HEK293 (cell line): ENCODE measurements at regions not wholly inside any gene's neighbourhood (a gene's known extent, or its start where the extent isn't known, plus 50 kb on each side); places are given as distances from the start of the nearest gene placed in this dataset.

Experiments used
- CTCF ChIA-PET: fragments of 350-600 bp; formaldehyde crosslinking; extraction: SDS; loops from one replicate; lab custom pipeline; 2021; ENCODE audit warnings: antibody characterized with exemption; lab: Yijun Ruan, JAX
- POLR2A ChIA-PET: fragments of 300-600 bp; formaldehyde crosslinking; extraction: SDS; loops from one replicate; lab custom pipeline; 2020; ENCODE audit warnings: antibody characterized with exemption, inconsistent platforms; lab: Yijun Ruan, JAX
- H3K27ac ChIP-seq: fragments of 200-500 bp; sonication (Bioruptor generic); 2 replicates; pipeline ENCODE4 v1.5.1; 2014; ENCODE audit warnings: low read depth, low read length, control low read depth, inconsistent platforms; ENCODE audit errors: extremely low read depth
- H3K36me3 ChIP-seq, 2 experiments: fragments of 200-500 bp in 1 of 2; sonication (Bioruptor generic) in 1 of 2; 1 replicate in 1 of 2; 2 replicates in 1 of 2; pipeline ENCODE4 v1.5.1; 2014 to 2017; ENCODE audit warnings: inconsistent platforms in 2 of 2, low read length in 2 of 2; ENCODE audit not compliant: control insufficient read depth in 2 of 2, insufficient read depth in 1 of 2
- H3K4me1 ChIP-seq: fragments of 200-500 bp; sonication (Bioruptor generic); 2 replicates; pipeline ENCODE4 v1.5.1; 2014; ENCODE audit warnings: mild to moderate bottlenecking, low read length, inconsistent platforms; ENCODE audit not compliant: control insufficient read depth, insufficient read depth
- H3K4me3 ChIP-seq: 2 replicates; pipeline ENCODE4 v1.5.1; 2011; ENCODE audit warnings: low read depth, mild to moderate bottlenecking, control low read depth, low read length, moderate library complexity
- H3K9me3 ChIP-seq: fragments of 200-500 bp; sonication (Bioruptor generic); 2 replicates; pipeline ENCODE4 v1.5.1; 2014; ENCODE audit warnings: low read depth, low read length, inconsistent platforms; ENCODE audit not compliant: control insufficient read depth, insufficient read depth
- FEZF1 ChIP-seq: fragments of 450-650 bp; formaldehyde crosslinking; IDR thresholded peaks from 2 replicates; pipeline ENCODE4 v1.5.1; 2016; ENCODE audit warnings: missing biosample characterization, missing genetic modification characterization
- GLI2 ChIP-seq: fragments of 450-650 bp; formaldehyde crosslinking; IDR thresholded peaks from 2 replicates; pipeline ENCODE4; 2017; ENCODE audit warnings: missing biosample characterization, missing genetic modification characterization, low read depth, borderline replicate concordance
- HOXA7 ChIP-seq: sonication (generic); formaldehyde crosslinking; IDR thresholded peaks from 2 replicates; pipeline ENCODE4 v1.8.1; 2022; ENCODE audit warnings: missing genetic modification reagents, borderline replicate concordance
- IKZF3 ChIP-seq: fragments of 450-650 bp; IDR thresholded peaks from 2 replicates; pipeline ENCODE4 v1.5.0; 2018; ENCODE audit warnings: missing biosample characterization, mild to moderate bottlenecking, missing genetic modification characterization, moderate library complexity
- SP7 ChIP-seq: fragments of 450-650 bp; formaldehyde crosslinking; IDR thresholded peaks from 2 replicates; pipeline ENCODE4 v1.5.1; 2016; ENCODE audit warnings: missing biosample characterization, missing genetic modification characterization
- TCF7L2 ChIP-seq: IDR thresholded peaks from 2 replicates; pipeline ENCODE4 v1.6.1; 2011; ENCODE audit warnings: low read depth, mild to moderate bottlenecking, inconsistent platforms, low read length, moderate library complexity, borderline replicate concordance
- ZBTB20 ChIP-seq: fragments of 450-650 bp; formaldehyde crosslinking; IDR thresholded peaks from 2 replicates; pipeline ENCODE4 v1.5.1; 2016; ENCODE audit warnings: missing biosample characterization, missing genetic modification characterization
- ZBTB7A ChIP-seq: fragments of 450-650 bp; formaldehyde crosslinking; IDR thresholded peaks from 2 replicates; pipeline ENCODE4 v1.5.1; 2016; ENCODE audit warnings: low read depth, missing biosample characterization, missing genetic modification characterization
- ZFHX2 ChIP-seq: fragments of 450-650 bp; formaldehyde crosslinking; conservative IDR thresholded peaks from 2 replicates; pipeline ENCODE4 v1.5.1; 2016; ENCODE audit warnings: missing biosample characterization, missing genetic modification characterization
- ZNF114 ChIP-seq: fragments of 450-650 bp; formaldehyde crosslinking; IDR thresholded peaks from 2 replicates; pipeline ENCODE4 v1.5.0; 2017; ENCODE audit warnings: missing biosample characterization, missing genetic modification characterization
- ZNF311 ChIP-seq: fragments of 450-650 bp; formaldehyde crosslinking; IDR thresholded peaks from 2 replicates; pipeline ENCODE4 v1.5.1; 2017; ENCODE audit warnings: missing biosample characterization, missing genetic modification characterization, borderline replicate concordance
- ZNF324 ChIP-seq: fragments of 450-650 bp; formaldehyde crosslinking; IDR thresholded peaks from 2 replicates; pipeline ENCODE4 v1.5.1; 2016; ENCODE audit warnings: missing biosample characterization, missing genetic modification characterization
- ZNF398 ChIP-seq: fragments of 450-650 bp; formaldehyde crosslinking; IDR thresholded peaks from 2 replicates; pipeline ENCODE4 v1.5.1; 2017; ENCODE audit warnings: missing biosample characterization, missing genetic modification characterization
- ZNF48 ChIP-seq: fragments of 450-650 bp; formaldehyde crosslinking; IDR thresholded peaks from 2 replicates; pipeline ENCODE4 v1.5.1; 2016; ENCODE audit warnings: missing biosample characterization, missing genetic modification characterization
- ZNF530 ChIP-seq: fragments of 450-650 bp; formaldehyde crosslinking; IDR thresholded peaks from 2 replicates; pipeline ENCODE4 v1.5.1; 2016; ENCODE audit warnings: low read depth, missing biosample characterization, missing genetic modification characterization
- ZNF596 ChIP-seq: fragments of 450-650 bp; IDR thresholded peaks from 2 replicates; pipeline ENCODE4 v1.5.0; 2018; ENCODE audit warnings: missing biosample characterization, mild to moderate bottlenecking, missing genetic modification characterization, moderate library complexity
- ZNF777 ChIP-seq: fragments of 450-650 bp; formaldehyde crosslinking; IDR thresholded peaks from 2 replicates; pipeline ENCODE4 v1.5.1; 2017; ENCODE audit warnings: missing biosample characterization, missing genetic modification characterization, borderline replicate concordance
- TF ChIP-seq, protein P1 (sequence below): fragments of 450-650 bp; formaldehyde crosslinking; IDR thresholded peaks from 2 replicates; pipeline ENCODE4 v1.5.1; 2016; ENCODE audit warnings: missing biosample characterization, missing genetic modification characterization

- Histone ChIP-seq H3K36me3 (no peaks in the 10 kb centered on the region), H3K27ac (no peak overlapping the region), H3K4me1 (peaks cover 23% of the 10 kb centered on the region), H3K9me3 (no peaks in the 10 kb centered on the region), H3K4me3 (no peak overlapping the region)
- TF ChIP-seq TCF7L2, result no peak
- no peak for TF ChIP-seq ZBTB20 (tag by site-specific recombination)
- TF ChIP-seq ZNF398, result no peak
- TF ChIP-seq ZNF324 (tag by site-specific recombination), result no peak
- CTCF ChIA-PET, result interaction anchor here (0.6 kb wide), 1 partner anchor 239 kb away, joined by 3 read pairs; no protein-coding TSS in a partner anchor
- POLR2A ChIA-PET, result no interaction called here
Observed at GRCh38 chr2:12300019-12300602, 416.6 kb upstream of the TRIB2 start.

DNA sequence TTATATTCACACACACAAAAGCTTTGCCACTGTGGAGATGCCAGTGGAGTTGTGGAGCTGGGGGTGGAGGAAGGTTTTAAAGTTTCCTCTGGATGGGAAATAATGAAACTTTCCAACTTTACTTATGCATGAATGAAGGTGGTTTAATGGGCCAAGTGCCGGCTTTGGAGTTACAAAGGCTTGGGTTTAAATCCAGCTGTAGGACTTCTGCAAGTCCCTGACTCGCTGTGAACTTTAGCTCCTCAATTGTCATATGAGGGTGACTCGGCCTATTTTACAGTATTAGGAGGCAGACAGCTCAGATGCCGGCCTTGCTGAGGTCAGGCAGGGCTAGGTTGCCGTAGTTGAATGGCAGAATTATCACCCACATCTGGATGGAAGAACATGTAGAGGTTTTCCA, 415.8 kb upstream of the TRIB2 start:
- ChIA-PET POLR2A (no interaction called here), CTCF (interaction anchor here (0.6 kb wide), 2 partner anchors 240 to 581 kb away, joined by 3 to 4 read pairs; no protein-coding TSS in a partner anchor)
- H3K4me1 ChIP-seq, result peaks cover 26% of the 10 kb centered on the region
- H3K36me3 ChIP-seq, result no peaks in the 10 kb centered on the region
- no peak for TF ChIP-seq ZNF114 (tag by site-specific recombination)
- no peak for TF ChIP-seq IKZF3 (tag by site-specific recombination)
- TF ChIP-seq ZNF530 (tag by site-specific recombination), result no peak
- TF ChIP-seq, protein P1, sequence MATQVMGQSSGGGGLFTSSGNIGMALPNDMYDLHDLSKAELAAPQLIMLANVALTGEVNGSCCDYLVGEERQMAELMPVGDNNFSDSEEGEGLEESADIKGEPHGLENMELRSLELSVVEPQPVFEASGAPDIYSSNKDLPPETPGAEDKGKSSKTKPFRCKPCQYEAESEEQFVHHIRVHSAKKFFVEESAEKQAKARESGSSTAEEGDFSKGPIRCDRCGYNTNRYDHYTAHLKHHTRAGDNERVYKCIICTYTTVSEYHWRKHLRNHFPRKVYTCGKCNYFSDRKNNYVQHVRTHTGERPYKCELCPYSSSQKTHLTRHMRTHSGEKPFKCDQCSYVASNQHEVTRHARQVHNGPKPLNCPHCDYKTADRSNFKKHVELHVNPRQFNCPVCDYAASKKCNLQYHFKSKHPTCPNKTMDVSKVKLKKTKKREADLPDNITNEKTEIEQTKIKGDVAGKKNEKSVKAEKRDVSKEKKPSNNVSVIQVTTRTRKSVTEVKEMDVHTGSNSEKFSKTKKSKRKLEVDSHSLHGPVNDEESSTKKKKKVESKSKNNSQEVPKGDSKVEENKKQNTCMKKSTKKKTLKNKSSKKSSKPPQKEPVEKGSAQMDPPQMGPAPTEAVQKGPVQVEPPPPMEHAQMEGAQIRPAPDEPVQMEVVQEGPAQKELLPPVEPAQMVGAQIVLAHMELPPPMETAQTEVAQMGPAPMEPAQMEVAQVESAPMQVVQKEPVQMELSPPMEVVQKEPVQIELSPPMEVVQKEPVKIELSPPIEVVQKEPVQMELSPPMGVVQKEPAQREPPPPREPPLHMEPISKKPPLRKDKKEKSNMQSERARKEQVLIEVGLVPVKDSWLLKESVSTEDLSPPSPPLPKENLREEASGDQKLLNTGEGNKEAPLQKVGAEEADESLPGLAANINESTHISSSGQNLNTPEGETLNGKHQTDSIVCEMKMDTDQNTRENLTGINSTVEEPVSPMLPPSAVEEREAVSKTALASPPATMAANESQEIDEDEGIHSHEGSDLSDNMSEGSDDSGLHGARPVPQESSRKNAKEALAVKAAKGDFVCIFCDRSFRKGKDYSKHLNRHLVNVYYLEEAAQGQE, result no peak
- TF ChIP-seq ZBTB20 (tag by site-specific recombination), result no peak
- TF ChIP-seq ZNF311 (tag by site-specific recombination), result no peak
- TF ChIP-seq GLI2 (tag by site-specific recombination), result no peak
- no peak for TF ChIP-seq SP7 (tag by site-specific recombination)
- no peak for TF ChIP-seq ZNF596 (tag by site-specific recombination)
- no peak for TF ChIP-seq ZNF777 (tag by site-specific recombination)
- TF ChIP-seq FEZF1 (tag by site-specific recombination), result no peak
- no peak for TF ChIP-seq ZBTB7A (tag by site-specific recombination)
- H3K4me3 ChIP-seq, result no peak overlapping the region
- no peak overlapping the region for H3K27ac ChIP-seq
- H3K9me3 ChIP-seq, result no peaks in the 10 kb centered on the region

DNA sequence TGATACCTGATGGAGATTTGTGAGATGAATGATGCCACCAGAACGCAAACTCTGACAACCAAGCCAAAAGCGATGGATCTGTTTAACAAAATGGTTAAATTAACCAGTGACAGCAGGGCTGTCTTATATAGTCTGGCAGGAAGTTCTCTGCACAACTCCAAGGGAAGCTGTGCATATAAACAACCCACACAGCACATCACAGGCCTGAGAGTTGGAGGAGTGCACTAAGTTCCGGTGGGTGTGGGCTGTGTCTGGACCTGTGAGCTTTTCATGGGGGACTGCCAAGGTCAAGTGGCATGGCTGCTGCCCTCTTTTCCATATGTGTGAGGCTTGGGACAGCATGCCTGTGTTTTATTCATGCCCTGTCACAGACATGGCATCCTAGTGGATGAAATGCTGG, 414.6 kb upstream of the TRIB2 start:
- POLR2A ChIA-PET, result interaction anchor here (1.3 kb wide), 1 partner anchor 414 kb away, joined by 3 read pairs; the partner anchor contains the start of gene TRIB2
- Histone ChIP-seq H3K36me3 (no peaks in the 10 kb centered on the region), H3K9me3 (no peaks in the 10 kb centered on the region), H3K4me1 (peaks cover 23% of the 10 kb centered on the region), H3K27ac (peak overlapping the region; percentile 10; the same call in 1 of the 2 replicates), H3K4me3 (no peak overlapping the region)
- CTCF ChIA-PET, result interaction anchor here (0.6 to 1.1 kb wide), 2 partner anchors 26 to 472 kb away, joined by 3 to 4 read pairs; no protein-coding TSS in a partner anchor
- TF ChIP-seq ZNF48 (no peak), HOXA7 (CRISPR knock-in tag) (no peak), ZFHX2 (tag by site-specific recombination) (0 out of 2 replicates have a peak, but pooled peaks have one; percentile 38)
